ENCODE measurements at regions not wholly inside any gene's neighbourhood (a gene's known extent, or its start where the extent isn't known, plus 50 kb on each side); places are given as distances from the start of the nearest gene placed in this dataset.

DNA sequence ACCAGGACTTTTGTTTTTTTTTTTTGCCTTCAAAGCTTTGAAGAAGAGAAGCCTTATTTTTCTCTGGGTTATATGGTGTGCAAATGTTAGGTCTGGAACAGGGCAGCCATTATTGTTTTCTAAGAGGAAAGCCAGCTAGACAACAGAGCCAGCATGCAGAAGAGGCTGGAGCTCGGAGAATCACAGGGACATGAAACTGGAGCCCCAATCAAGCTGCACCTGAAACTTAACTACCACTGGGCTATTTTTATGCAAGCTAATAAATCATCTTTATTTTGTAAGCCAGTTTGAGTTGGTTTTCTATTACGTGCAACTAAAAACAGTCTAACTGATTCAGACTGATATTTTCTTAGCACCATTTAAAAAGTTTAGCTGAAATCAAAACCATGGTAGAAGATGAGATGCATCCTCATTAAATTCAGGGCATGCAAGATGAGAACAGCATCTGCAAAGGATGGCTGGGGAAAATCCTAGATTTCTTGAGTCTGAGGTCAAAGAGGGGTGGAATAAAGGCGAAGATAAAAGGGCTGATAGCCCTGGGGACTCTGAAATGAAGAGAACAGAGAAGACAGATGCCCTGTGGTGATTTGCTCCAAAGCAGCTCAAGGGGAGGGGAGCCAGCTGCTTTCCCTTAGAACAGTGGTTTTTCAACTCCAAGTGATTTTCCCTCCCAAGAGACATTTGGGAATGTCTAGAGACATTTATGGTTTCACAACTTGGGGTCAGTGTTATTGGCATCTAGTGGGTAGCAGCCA, 177.1 kb upstream of the WSCD1 start:
- Histone ChIP-seq H3K27ac (ENCODE audit: low read depth in 1 of 2, low read length in 2 of 2) (no peak overlapping the region), H3K27me3 (ENCODE audit: control insufficient read depth in 4 of 4, insufficient read depth in 4 of 4, low read length in 3 of 4) (no peaks in the 10 kb centered on the region), H3K9ac (ENCODE audit: low read depth in 1 of 2, low read length in 2 of 2) (no peak overlapping the region), H3K9me3 (ENCODE audit: control insufficient read depth in 4 of 4, low read length in 3 of 4) (no peaks in the 10 kb centered on the region), H3K36me3 (ENCODE audit: control insufficient read depth in 4 of 4, insufficient read depth in 3 of 4, low read depth in 1 of 4, low read length in 3 of 4) (no peaks in the 10 kb centered on the region), H3K4me1 (ENCODE audit: control insufficient read depth in 4 of 4, insufficient read depth in 4 of 4, low read length in 3 of 4) (no peaks in the 10 kb centered on the region), H3K4me3 (ENCODE audit: low read depth in 1 of 3, low read length in 3 of 3) (no peak overlapping the region)
- TF ChIP-seq ZBTB33 (IDR thresholded peaks at IDR 0.05) (no peak), GABPA (IDR thresholded peaks at IDR 0.05 in 1 of 2, conservative IDR thresholded peaks at IDR 0.05 in 1 of 2) (no peak), TAF1 (conservative IDR thresholded peaks at IDR 0.05) (no peak), NR2F2 (IDR thresholded peaks at IDR 0.05) (no peak), HNF4G (IDR thresholded peaks at IDR 0.05) (no peak), SP1 (IDR thresholded peaks at IDR 0.05) (no peak), RAD21 (IDR thresholded peaks at IDR 0.05) (no peak), HNF4A (conservative IDR thresholded peaks at IDR 0.05) (no peak), EGR1 (IDR thresholded peaks at IDR 0.05; ENCODE audit: low read depth in 2 of 2) (no peak), YY1 (IDR thresholded peaks at IDR 0.05) (no peak), JUND (IDR thresholded peaks at IDR 0.05) (no peak), RXRA (IDR thresholded peaks at IDR 0.05) (no peak), FOXA2 (IDR thresholded peaks at IDR 0.05) (no peak)
- TF ChIP-seq, protein P1, sequence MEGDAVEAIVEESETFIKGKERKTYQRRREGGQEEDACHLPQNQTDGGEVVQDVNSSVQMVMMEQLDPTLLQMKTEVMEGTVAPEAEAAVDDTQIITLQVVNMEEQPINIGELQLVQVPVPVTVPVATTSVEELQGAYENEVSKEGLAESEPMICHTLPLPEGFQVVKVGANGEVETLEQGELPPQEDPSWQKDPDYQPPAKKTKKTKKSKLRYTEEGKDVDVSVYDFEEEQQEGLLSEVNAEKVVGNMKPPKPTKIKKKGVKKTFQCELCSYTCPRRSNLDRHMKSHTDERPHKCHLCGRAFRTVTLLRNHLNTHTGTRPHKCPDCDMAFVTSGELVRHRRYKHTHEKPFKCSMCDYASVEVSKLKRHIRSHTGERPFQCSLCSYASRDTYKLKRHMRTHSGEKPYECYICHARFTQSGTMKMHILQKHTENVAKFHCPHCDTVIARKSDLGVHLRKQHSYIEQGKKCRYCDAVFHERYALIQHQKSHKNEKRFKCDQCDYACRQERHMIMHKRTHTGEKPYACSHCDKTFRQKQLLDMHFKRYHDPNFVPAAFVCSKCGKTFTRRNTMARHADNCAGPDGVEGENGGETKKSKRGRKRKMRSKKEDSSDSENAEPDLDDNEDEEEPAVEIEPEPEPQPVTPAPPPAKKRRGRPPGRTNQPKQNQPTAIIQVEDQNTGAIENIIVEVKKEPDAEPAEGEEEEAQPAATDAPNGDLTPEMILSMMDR (IDR thresholded peaks at IDR 0.05; ENCODE audit: low read depth, low read length, missing input control), result no peak
- TF ChIP-seq, protein P2, sequence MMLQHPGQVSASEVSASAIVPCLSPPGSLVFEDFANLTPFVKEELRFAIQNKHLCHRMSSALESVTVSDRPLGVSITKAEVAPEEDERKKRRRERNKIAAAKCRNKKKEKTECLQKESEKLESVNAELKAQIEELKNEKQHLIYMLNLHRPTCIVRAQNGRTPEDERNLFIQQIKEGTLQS (IDR thresholded peaks at IDR 0.05), result no peak
- TF ChIP-seq, protein P3, sequence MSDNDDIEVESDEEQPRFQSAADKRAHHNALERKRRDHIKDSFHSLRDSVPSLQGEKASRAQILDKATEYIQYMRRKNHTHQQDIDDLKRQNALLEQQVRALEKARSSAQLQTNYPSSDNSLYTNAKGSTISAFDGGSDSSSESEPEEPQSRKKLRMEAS (IDR thresholded peaks at IDR 0.05), result no peak
- TF ChIP-seq, protein P4, sequence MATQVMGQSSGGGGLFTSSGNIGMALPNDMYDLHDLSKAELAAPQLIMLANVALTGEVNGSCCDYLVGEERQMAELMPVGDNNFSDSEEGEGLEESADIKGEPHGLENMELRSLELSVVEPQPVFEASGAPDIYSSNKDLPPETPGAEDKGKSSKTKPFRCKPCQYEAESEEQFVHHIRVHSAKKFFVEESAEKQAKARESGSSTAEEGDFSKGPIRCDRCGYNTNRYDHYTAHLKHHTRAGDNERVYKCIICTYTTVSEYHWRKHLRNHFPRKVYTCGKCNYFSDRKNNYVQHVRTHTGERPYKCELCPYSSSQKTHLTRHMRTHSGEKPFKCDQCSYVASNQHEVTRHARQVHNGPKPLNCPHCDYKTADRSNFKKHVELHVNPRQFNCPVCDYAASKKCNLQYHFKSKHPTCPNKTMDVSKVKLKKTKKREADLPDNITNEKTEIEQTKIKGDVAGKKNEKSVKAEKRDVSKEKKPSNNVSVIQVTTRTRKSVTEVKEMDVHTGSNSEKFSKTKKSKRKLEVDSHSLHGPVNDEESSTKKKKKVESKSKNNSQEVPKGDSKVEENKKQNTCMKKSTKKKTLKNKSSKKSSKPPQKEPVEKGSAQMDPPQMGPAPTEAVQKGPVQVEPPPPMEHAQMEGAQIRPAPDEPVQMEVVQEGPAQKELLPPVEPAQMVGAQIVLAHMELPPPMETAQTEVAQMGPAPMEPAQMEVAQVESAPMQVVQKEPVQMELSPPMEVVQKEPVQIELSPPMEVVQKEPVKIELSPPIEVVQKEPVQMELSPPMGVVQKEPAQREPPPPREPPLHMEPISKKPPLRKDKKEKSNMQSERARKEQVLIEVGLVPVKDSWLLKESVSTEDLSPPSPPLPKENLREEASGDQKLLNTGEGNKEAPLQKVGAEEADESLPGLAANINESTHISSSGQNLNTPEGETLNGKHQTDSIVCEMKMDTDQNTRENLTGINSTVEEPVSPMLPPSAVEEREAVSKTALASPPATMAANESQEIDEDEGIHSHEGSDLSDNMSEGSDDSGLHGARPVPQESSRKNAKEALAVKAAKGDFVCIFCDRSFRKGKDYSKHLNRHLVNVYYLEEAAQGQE (IDR thresholded peaks at IDR 0.05), result no peak
- DNase-seq (ENCODE audit: low spot score), result no peak
- WGBS, result 71% methylated on average over 3 of the region's 3 CpGs
